NCI-H524 (cell line): ENCODE measurements at regions not wholly inside any gene's neighbourhood (a gene's known extent, or its start where the extent isn't known, plus 50 kb on each side); places are given as distances from the start of the nearest gene placed in this dataset.
"Not testable (repeated sequence)": the region's sequence is repeated elsewhere in the genome, so short reads cannot be mapped to it uniquely, and the experiment has no call there.

ENCODE experiments used
- DNase-seq, 2 experiments: peaks; one replicate each; lab custom pipeline; 2025; lab: John Stamatoyannopoulos, UW

GRCh38 chr2:36235426-36235825 lies 120.2 kb upstream of the CRIM1 start:
- no peak for DNase-seq

GRCh38 chr2:36223259-36223658 lies 132.3 kb upstream of the CRIM1 start:
- no peak for DNase-seq

- DNase-seq = no peak
Measured at GRCh38 chr2:36222485-36222884, 133.1 kb upstream of the CRIM1 start.

- no peak for DNase-seq
Measured at GRCh38 chr2:36214691-36215090, 140.9 kb upstream of the CRIM1 start.

- DNase-seq = no peak
Measured at GRCh38 chr2:36203366-36203765, 152.2 kb upstream of the CRIM1 start.

GRCh38 chr2:36197181-36197971 lies 158.2 kb upstream of the CRIM1 start:
- no peak for DNase-seq

- no peak for DNase-seq
Measured at GRCh38 chr2:36193680-36194079, 161.9 kb upstream of the CRIM1 start.

GRCh38 chr2:36192983-36193382 lies 162.6 kb upstream of the CRIM1 start:
- DNase-seq = no peak

- no peak for DNase-seq
Measured at GRCh38 chr2:36190097-36190496, 165.5 kb upstream of the CRIM1 start.

- no peak for DNase-seq
Measured at GRCh38 chr2:36185624-36186023, 170.0 kb upstream of the CRIM1 start.

- no peak for DNase-seq
Measured at GRCh38 chr2:36184848-36185247, 170.7 kb upstream of the CRIM1 start.

- DNase-seq = peak; percentile 26 to 71
Measured at GRCh38 chr2:36180789-36181482, 174.6 kb upstream of the CRIM1 start.

- not testable (repeated sequence) for DNase-seq
Measured at GRCh38 chr2:36180293-36180692, 175.3 kb upstream of the CRIM1 start.

GRCh38 chr2:36179668-36180269 lies 175.8 kb upstream of the CRIM1 start:
- not testable (repeated sequence) for DNase-seq

GRCh38 chr2:36178384-36178783 lies 177.2 kb upstream of the CRIM1 start:
- DNase-seq = no peak

GRCh38 chr2:36177282-36177681 lies 178.3 kb upstream of the CRIM1 start:
- no peak for DNase-seq

GRCh38 chr2:36174920-36175319 lies 180.7 kb upstream of the CRIM1 start:
- DNase-seq = no peak

- DNase-seq = no peak
Measured at GRCh38 chr2:36173760-36174404, 181.7 kb upstream of the CRIM1 start.

- DNase-seq = no peak
Measured at GRCh38 chr2:36172824-36173223, 182.8 kb upstream of the CRIM1 start.

- DNase-seq = peak in 1 of 2 experiments; percentile 13
Measured at GRCh38 chr2:36170805-36171204, 184.8 kb upstream of the CRIM1 start.

GRCh38 chr2:36169843-36170242 lies 185.7 kb upstream of the CRIM1 start:
- no peak for DNase-seq

- DNase-seq = no peak
Measured at GRCh38 chr2:36168115-36168514, 187.5 kb upstream of the CRIM1 start.

- DNase-seq = no peak
Measured at GRCh38 chr2:36165132-36165531, 190.4 kb upstream of the CRIM1 start.
